GM10266 (cell line): ENCODE measurements at regions not wholly inside any gene's neighbourhood (a gene's known extent, or its start where the extent isn't known, plus 50 kb on each side); places are given as distances from the start of the nearest gene placed in this dataset.
"Not testable (repeated sequence)": the region's sequence is repeated elsewhere in the genome, so short reads cannot be mapped to it uniquely, and the experiment has no call there.

Experiments used
- DNase-seq: peaks from one replicate; pipeline ENCODE4 v3.0.0; 2012; ENCODE audit errors: extremely low spot score
- CTCF ChIP-seq: IDR thresholded peaks from 2 replicates; pipeline ENCODE4 v1.5.1; 2012; ENCODE audit warnings: mild to moderate bottlenecking, low read depth; ENCODE audit not compliant: control insufficient read depth, insufficient read depth; ENCODE audit errors: missing control alignments

- no peak for TF ChIP-seq CTCF
- no peak for DNase-seq
Measured at GRCh38 chr4:125794989-125795388, 480.2 kb downstream of the FAT4 start.

- no peak for DNase-seq
- no peak for TF ChIP-seq CTCF
Measured at GRCh38 chr4:125796138-125796537, 481.4 kb downstream of the FAT4 start.

DNA sequence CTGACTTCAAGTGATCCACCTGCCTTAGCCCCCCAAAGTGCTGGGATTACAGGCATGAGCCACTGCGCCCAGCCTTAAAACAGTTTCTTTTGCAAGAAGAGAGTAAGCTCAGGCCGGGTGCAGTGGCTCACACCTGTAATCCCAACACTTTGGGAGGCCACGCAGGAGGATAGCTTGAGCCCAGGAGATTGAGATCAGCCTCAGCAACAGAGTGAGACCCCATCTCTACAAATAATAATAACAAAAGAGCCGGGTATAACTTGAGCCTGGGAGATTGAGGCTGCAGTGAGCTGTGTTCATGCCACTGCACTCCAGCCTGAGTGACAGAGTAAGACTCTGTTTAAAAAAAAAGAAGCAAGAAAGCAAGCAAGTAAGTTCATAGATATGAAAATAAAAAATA is 482.9 kb downstream of the FAT4 start:
- DNase-seq: not testable (repeated sequence)

DNA sequence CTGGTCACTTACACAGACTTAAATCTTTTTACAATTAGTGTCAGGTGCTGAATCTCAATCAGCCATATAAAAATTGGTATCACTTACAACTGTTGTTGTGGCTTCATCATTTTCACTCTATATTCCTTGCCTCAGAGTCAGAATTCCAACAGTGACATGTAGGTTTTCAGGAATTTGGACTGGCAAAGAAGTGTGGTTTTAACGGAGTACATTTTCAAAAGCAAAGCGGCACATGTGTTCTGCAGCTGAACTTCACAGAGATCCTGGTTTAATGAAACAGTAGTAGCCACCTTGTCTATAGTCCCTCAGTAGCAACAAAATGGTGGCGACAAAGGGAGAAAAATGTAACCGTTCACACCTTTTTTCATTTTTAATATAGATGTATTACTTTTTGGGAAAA is 486.6 kb downstream of the FAT4 start:
- TF ChIP-seq CTCF: no peak
- DNase-seq: no peak

GRCh38 chr4:125801924-125802323 is 487.2 kb downstream of the FAT4 start:
- TF ChIP-seq CTCF: no peak

GRCh38 chr4:125808022-125808421 is 493.3 kb downstream of the FAT4 start:
- no peak for DNase-seq
- no peak for TF ChIP-seq CTCF

More at GRCh38 chr4:125801924-125802323, 487.2 kb downstream of the FAT4 start:
- DNase-seq: no peak

DNA sequence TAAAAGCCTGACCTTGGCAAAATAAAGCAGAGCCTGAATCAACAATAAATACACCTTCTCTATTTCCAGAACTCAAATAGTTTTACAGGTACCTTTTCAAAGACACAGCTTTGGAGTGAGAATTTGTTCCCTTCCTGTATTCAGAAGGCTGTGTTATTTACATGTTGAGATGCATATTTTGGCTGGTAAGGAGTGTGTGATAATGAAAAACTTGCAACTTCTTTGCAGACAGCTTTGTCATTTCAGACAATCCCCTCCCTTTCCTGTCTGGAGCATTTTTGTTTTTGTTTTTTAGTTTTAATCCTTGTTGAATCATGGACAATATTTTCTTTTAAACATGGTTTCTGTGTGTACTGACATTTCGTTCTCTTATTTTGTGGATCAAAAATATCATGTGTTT is 493.8 kb downstream of the FAT4 start:
- TF ChIP-seq CTCF: no peak
- no peak for DNase-seq

- no peak for DNase-seq
- no peak for TF ChIP-seq CTCF
Measured at GRCh38 chr4:125811892-125812291, 497.1 kb downstream of the FAT4 start.
